Endodermal cell (in vitro differentiated cells): ENCODE measurements at regions not wholly inside any gene's neighbourhood (a gene's known extent, or its start where the extent isn't known, plus 50 kb on each side); places are given as distances from the start of the nearest gene placed in this dataset.

ENCODE experiments used
- DNase-seq: peaks from one replicate; pipeline ENCODE4 v3.0.0-alpha.2; 2017
- H3K27ac ChIP-seq: 2 replicates; pipeline ENCODE4 v1.5.1; 2013; ENCODE audit warnings: mild to moderate bottlenecking, low read depth, low read length, moderate library complexity
- H3K27me3 ChIP-seq: 2 replicates; pipeline ENCODE4 v1.6.1; 2013; ENCODE audit warnings: mild to moderate bottlenecking, low read length, moderate library complexity; ENCODE audit not compliant: insufficient read depth, control insufficient read depth, poor library complexity, severe bottlenecking
- H3K36me3 ChIP-seq: 2 replicates; pipeline ENCODE4 v1.7.0; 2013; ENCODE audit warnings: mild to moderate bottlenecking, low read length, moderate library complexity; ENCODE audit not compliant: control insufficient read depth, insufficient read depth
- H3K4me1 ChIP-seq: one replicate; pipeline ENCODE4 v1.7.0; 2013; ENCODE audit warnings: low read length; ENCODE audit not compliant: control insufficient read depth, insufficient read depth
- H3K4me3 ChIP-seq: 2 replicates; pipeline ENCODE4 v1.5.1; 2013; ENCODE audit warnings: mild to moderate bottlenecking, low read length, moderate library complexity
- H3K9ac ChIP-seq: 2 replicates; pipeline ENCODE4 v1.6.1; 2013; ENCODE audit warnings: mild to moderate bottlenecking, low read length, moderate library complexity; ENCODE audit not compliant: poor library complexity, severe bottlenecking; ENCODE audit errors: extremely low read depth
- H3K9me3 ChIP-seq: 2 replicates; pipeline ENCODE4 v1.6.1; 2013; ENCODE audit warnings: mild to moderate bottlenecking, low read length, moderate library complexity; ENCODE audit not compliant: control insufficient read depth
- H3K27ac Mint-ChIP-seq: 2 replicates; pipeline ENCODE4 v1.8.0; 2020; ENCODE audit warnings: mixed read lengths
- H3K27me3 Mint-ChIP-seq: 2 replicates; pipeline ENCODE4 v1.8.0; 2021; ENCODE audit warnings: mild to moderate bottlenecking, mixed read lengths; ENCODE audit not compliant: insufficient read depth
- H3K36me3 Mint-ChIP-seq: 2 replicates; pipeline ENCODE4 v1.8.0; 2020; ENCODE audit warnings: low read depth, mixed read lengths
- H3K4me1 Mint-ChIP-seq: 2 replicates; pipeline ENCODE4 v1.8.0; 2020; ENCODE audit warnings: mixed read lengths
- H3K4me3 Mint-ChIP-seq: 2 replicates; pipeline ENCODE4 v1.8.0; 2020; ENCODE audit warnings: mild to moderate bottlenecking, moderate library complexity, mixed read lengths
- H3K9me3 Mint-ChIP-seq: 2 replicates; pipeline ENCODE4 v1.8.0; 2020; ENCODE audit warnings: mild to moderate bottlenecking, mixed read lengths
- CTCF ChIP-seq: fragments of 200-600 bp; sonication (generic); conservative IDR thresholded peaks from 2 replicates; pipeline ENCODE4 v1.5.0; 2021; ENCODE audit warnings: antibody characterized with exemption, mild to moderate bottlenecking
- WGBS, 2 experiments: methylation state at CpG; one replicate each; pipeline versions ENCODE4 v1.1.5 to v1.1.7; 2013; ENCODE audit warnings: missing lambda C conversion rate in 2 of 2, mixed read lengths in 1 of 2; ENCODE audit not compliant: insufficient coverage in 1 of 2, insufficient read length in 1 of 2; 5-methylcytosine and 5-hydroxymethylcytosine counted together

DNA sequence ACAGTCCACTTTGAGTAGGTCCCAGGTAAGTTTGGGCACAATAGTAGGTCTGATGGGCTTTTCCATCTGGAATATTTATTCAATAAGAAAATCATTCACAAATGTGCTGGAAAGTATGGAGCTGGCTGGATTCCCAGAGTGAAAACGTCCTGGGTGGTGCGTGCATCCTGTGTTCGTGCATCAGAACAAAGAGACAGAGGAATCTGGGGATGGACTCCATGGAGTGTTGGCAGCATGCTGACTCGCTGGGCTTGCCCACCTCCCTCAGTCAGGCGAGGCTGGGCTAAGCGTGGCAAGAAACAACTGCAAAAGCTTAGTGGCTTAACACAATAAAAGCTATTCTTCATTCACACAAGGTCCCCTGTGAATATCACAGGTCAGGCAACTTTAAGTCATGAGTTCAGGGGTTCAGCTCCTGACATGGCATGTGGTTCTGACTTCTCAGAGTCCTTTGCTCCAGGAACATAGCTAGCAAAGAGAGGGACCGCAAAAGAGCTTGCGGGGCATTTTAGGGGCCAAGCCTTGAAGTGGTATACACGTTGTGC lies 151.6 kb upstream of the ZNF644 start:
- no peak overlapping the region for H3K9ac ChIP-seq
- peaks cover 6% of the 10 kb centered on the region for H3K27me3 Mint-ChIP-seq
- no peaks in the 10 kb centered on the region for H3K4me1 Mint-ChIP-seq
- H3K9me3 Mint-ChIP-seq = no peaks in the 10 kb centered on the region
- 90 to 91% methylated on average over 6 to 9 of the region's 9 CpGs for WGBS, 2 experiments
- no peak overlapping the region for H3K27ac Mint-ChIP-seq
- no peak overlapping the region for H3K4me3 ChIP-seq
- no peaks in the 10 kb centered on the region for H3K4me1 ChIP-seq
- TF ChIP-seq CTCF = no peak
- DNase-seq = no peak
- no peak overlapping the region for H3K4me3 Mint-ChIP-seq
- no peaks in the 10 kb centered on the region for H3K27me3 ChIP-seq
- no peak overlapping the region for H3K27ac ChIP-seq
- H3K36me3 ChIP-seq = no peaks in the 10 kb centered on the region
- H3K36me3 Mint-ChIP-seq = no peaks in the 10 kb centered on the region
- H3K9me3 ChIP-seq = no peaks in the 10 kb centered on the region

DNA sequence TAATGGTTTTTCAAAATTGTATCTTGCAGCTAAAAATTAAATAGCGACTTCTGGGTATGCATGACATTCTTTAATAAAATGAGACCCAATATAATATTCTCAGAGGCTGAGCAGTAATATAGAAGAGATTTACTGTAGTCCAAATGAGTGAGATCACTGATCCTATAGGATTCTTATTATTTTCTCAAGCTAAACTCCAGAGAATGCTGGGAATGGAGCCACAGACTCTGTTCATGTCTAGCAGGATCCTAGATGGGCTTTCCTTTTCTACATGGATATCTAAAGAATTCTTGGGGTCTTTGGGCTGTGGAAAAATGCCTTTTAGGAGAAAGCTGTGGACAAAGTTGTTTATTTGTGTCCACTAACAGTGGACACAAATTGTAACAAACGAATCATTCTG lies 150.7 kb upstream of the ZNF644 start:
- no peaks in the 10 kb centered on the region for H3K4me1 ChIP-seq
- peaks cover 6% of the 10 kb centered on the region for H3K27me3 Mint-ChIP-seq
- no peak overlapping the region for H3K4me3 ChIP-seq
- DNase-seq = no peak
- no peak overlapping the region for H3K4me3 Mint-ChIP-seq
- H3K27ac Mint-ChIP-seq = no peak overlapping the region
- H3K9me3 Mint-ChIP-seq = no peaks in the 10 kb centered on the region
- 85 to 100% methylated on average over 1 to 2 of the region's 2 CpGs for WGBS, 2 experiments
- TF ChIP-seq CTCF = no peak
- no peak overlapping the region for H3K27ac ChIP-seq
- no peaks in the 10 kb centered on the region for H3K27me3 ChIP-seq
- H3K36me3 Mint-ChIP-seq = no peaks in the 10 kb centered on the region
- H3K36me3 ChIP-seq = no peaks in the 10 kb centered on the region
- no peaks in the 10 kb centered on the region for H3K9me3 ChIP-seq
- H3K9ac ChIP-seq = no peak overlapping the region
- no peaks in the 10 kb centered on the region for H3K4me1 Mint-ChIP-seq

GRCh38 chr1:91171898-91172297 lies 150.1 kb upstream of the ZNF644 start:
- DNase-seq = no peak
- H3K36me3 Mint-ChIP-seq = no peaks in the 10 kb centered on the region
- Histone ChIP-seq H3K9me3 (no peaks in the 10 kb centered on the region), H3K4me1 (no peaks in the 10 kb centered on the region), H3K4me3 (no peak overlapping the region), H3K9ac (no peak overlapping the region), H3K27ac (no peak overlapping the region), H3K27me3 (no peaks in the 10 kb centered on the region), H3K36me3 (no peaks in the 10 kb centered on the region)
- H3K4me3 Mint-ChIP-seq = no peak overlapping the region
- 91 to 93% methylated on average over 6 to 7 of the region's 7 CpGs for WGBS, 2 experiments
- TF ChIP-seq CTCF = no peak
- no peaks in the 10 kb centered on the region for H3K4me1 Mint-ChIP-seq
- peaks cover 6% of the 10 kb centered on the region for H3K27me3 Mint-ChIP-seq
- no peak overlapping the region for H3K27ac Mint-ChIP-seq
- H3K9me3 Mint-ChIP-seq = no peaks in the 10 kb centered on the region
